Skeletal muscle cell (primary cell): ENCODE measurements at regions not wholly inside any gene's neighbourhood (a gene's known extent, or its start where the extent isn't known, plus 50 kb on each side); places are given as distances from the start of the nearest gene placed in this dataset.

Experiments
- DNase-seq: peaks from one replicate; pipeline ENCODE4 v3.0.0-alpha.2; 2010; ENCODE audit warnings: low read depth
- H3K4me3 ChIP-seq: 2 replicates; pipeline ENCODE4 v1.5.1; 2011; ENCODE audit warnings: low read depth, mild to moderate bottlenecking, control low read depth, low read length, moderate library complexity

- H3K4me3 ChIP-seq = no peak overlapping the region
- no peak for DNase-seq
Observed at GRCh38 chr16:82226327-82226726, 56.3 kb upstream of the MPHOSPH6 start.

GRCh38 chr16:82224821-82225220, 54.8 kb upstream of the MPHOSPH6 start:
- H3K4me3 ChIP-seq = no peak overlapping the region
- DNase-seq = no peak

- H3K4me3 ChIP-seq = no peak overlapping the region
- no peak for DNase-seq
Observed at GRCh38 chr16:82220541-82220940, 50.5 kb upstream of the MPHOSPH6 start.
